Naive thymus-derived CD4-positive, alpha-beta T cell (primary cell): ENCODE measurements at regions not wholly inside any gene's neighbourhood (a gene's known extent, or its start where the extent isn't known, plus 50 kb on each side); places are given as distances from the start of the nearest gene placed in this dataset.

Experiments used
- ATAC-seq: fragments of 150-1000 bp; cut with Tn5 transposase; 2 replicates; pipeline ENCODE4 v1.10.0; 2021; ENCODE audit warnings: mild to moderate bottlenecking, moderate library complexity
- CTCF ChIA-PET: fragments of 350-600 bp; sonication (Branson Sonifier 250); formaldehyde crosslinking; loops from one replicate; lab custom pipeline; 2021; ENCODE audit warnings: antibody characterized with exemption; lab: Charles Lee
- POLR2A ChIA-PET: fragments of 350-600 bp; sonication (Branson Sonifier 250); formaldehyde crosslinking; loops from one replicate; lab custom pipeline; 2021; ENCODE audit warnings: antibody characterized with exemption, inconsistent platforms; lab: Charles Lee
- DNase-seq, 9 donors: peaks; one replicate each; pipeline versions ENCODE4 v3.0.0 to v3.0.0-alpha.2; 2020 to 2022; ENCODE audit warnings: mixed read lengths in 1 of 9
- H3K27ac ChIP-seq: one replicate; pipeline ENCODE4 v1.7.0; 2013; ENCODE audit warnings: mild to moderate bottlenecking, low read depth, low read length, moderate library complexity
- H3K27me3 ChIP-seq, 2 donors: one replicate each; pipeline ENCODE4 v1.7.0; 2013; ENCODE audit warnings: low read length in 2 of 2, mild to moderate bottlenecking in 2 of 2, moderate library complexity in 2 of 2; ENCODE audit not compliant: control insufficient read depth in 2 of 2, insufficient read depth in 2 of 2
- H3K36me3 ChIP-seq, 3 experiments: 1 replicate in 2 of 3; 2 replicates in 1 of 3; pipeline ENCODE4 v1.7.0; 2013; ENCODE audit warnings: low read length in 3 of 3, mild to moderate bottlenecking in 3 of 3, moderate library complexity in 1 of 3; ENCODE audit not compliant: insufficient read depth in 3 of 3, control insufficient read depth in 2 of 3
- H3K4me1 ChIP-seq, 2 donors: one replicate each; pipeline ENCODE4 v1.7.0; 2013; ENCODE audit warnings: low read length in 2 of 2, mild to moderate bottlenecking in 2 of 2, moderate library complexity in 1 of 2; ENCODE audit not compliant: control insufficient read depth in 2 of 2, insufficient read depth in 2 of 2
- H3K4me3 ChIP-seq: 2 replicates; pipeline ENCODE4 v1.7.0; 2013; ENCODE audit warnings: mild to moderate bottlenecking, low read length
- H3K9me3 ChIP-seq, 3 experiments: 1 replicate in 2 of 3; 2 replicates in 1 of 3; pipeline ENCODE4 v1.7.0; 2013; ENCODE audit warnings: low read length in 3 of 3; ENCODE audit not compliant: control insufficient read depth in 2 of 3
- H3K27ac Mint-ChIP-seq, 9 donors: one replicate each; pipeline ENCODE4 v1.8.0; 2020 to 2022; ENCODE audit warnings: mixed read lengths in 9 of 9, mild to moderate bottlenecking in 8 of 9, moderate library complexity in 5 of 9, inconsistent platforms in 2 of 9
- H3K27me3 Mint-ChIP-seq, 5 donors: one replicate each; pipeline ENCODE4 v1.8.0; 2021 to 2022; ENCODE audit warnings: mixed read lengths in 5 of 5, mild to moderate bottlenecking in 1 of 5
- H3K36me3 Mint-ChIP-seq, 5 donors: one replicate each; pipeline ENCODE4 v1.8.0; 2020 to 2022; ENCODE audit warnings: mixed read lengths in 5 of 5, mild to moderate bottlenecking in 3 of 5, inconsistent platforms in 1 of 5
- H3K4me1 Mint-ChIP-seq, 7 donors: one replicate each; pipeline ENCODE4 v1.8.0; 2020 to 2022; ENCODE audit warnings: mixed read lengths in 7 of 7, mild to moderate bottlenecking in 3 of 7, inconsistent platforms in 1 of 7
- H3K4me3 Mint-ChIP-seq, 10 donors: one replicate each; pipeline ENCODE4 v1.8.0; 2020 to 2022; ENCODE audit warnings: mild to moderate bottlenecking in 10 of 10, mixed read lengths in 10 of 10, moderate library complexity in 6 of 10, inconsistent platforms in 2 of 10
- H3K9me3 Mint-ChIP-seq, 11 donors: one replicate each; pipeline ENCODE4 v1.8.0; 2020 to 2022; ENCODE audit warnings: mixed read lengths in 11 of 11, mild to moderate bottlenecking in 4 of 11, inconsistent platforms in 1 of 11, moderate library complexity in 1 of 11
- intact Hi-C, 2 donors: fragments of 100-400 bp; cut with micrococcal nuclease; formaldehyde crosslinking; loops; one replicate each; pipeline ENCODE4 v1.15.1; 2023

GRCh38 chr3:168844894-168845482 lies 749.3 kb upstream of the GOLIM4 start:
- POLR2A ChIA-PET: no interaction called here

GRCh38 chr3:168844472-168844871 lies 748.7 kb upstream of the GOLIM4 start:
- H3K27me3 Mint-ChIP-seq: peaks cover 0 to 17% (median 11%) of the 10 kb centered on the region in 5 donors
- H3K4me3 ChIP-seq: no peak overlapping the region
- no peak overlapping the region for H3K4me3 Mint-ChIP-seq

More at GRCh38 chr3:168844894-168845482, 749.3 kb upstream of the GOLIM4 start:
- Histone ChIP-seq H3K9me3 (no peaks in the 10 kb centered on the region), H3K27me3 (no peaks in the 10 kb centered on the region), H3K36me3 (no peaks in the 10 kb centered on the region), H3K4me1 (no peaks in the 10 kb centered on the region), H3K27ac (no peak overlapping the region), H3K4me3 (no peak overlapping the region)
- Mint-ChIP-seq H3K4me3 (no peak overlapping the region), H3K4me1 (peaks cover 0 to 3% (median 0%) of the 10 kb centered on the region in 7 donors), H3K27me3 (peaks cover 0 to 17% (median 11%) of the 10 kb centered on the region in 5 donors), H3K36me3 (no peaks in the 10 kb centered on the region), H3K27ac (no peak overlapping the region), H3K9me3 (peaks cover 0 to 4% (median 0%) of the 10 kb centered on the region in 11 donors)
- intact Hi-C loops: no loop called here
- DNase-seq (no peak), ATAC-seq (no peak)
- CTCF ChIA-PET: no interaction called here

DNA sequence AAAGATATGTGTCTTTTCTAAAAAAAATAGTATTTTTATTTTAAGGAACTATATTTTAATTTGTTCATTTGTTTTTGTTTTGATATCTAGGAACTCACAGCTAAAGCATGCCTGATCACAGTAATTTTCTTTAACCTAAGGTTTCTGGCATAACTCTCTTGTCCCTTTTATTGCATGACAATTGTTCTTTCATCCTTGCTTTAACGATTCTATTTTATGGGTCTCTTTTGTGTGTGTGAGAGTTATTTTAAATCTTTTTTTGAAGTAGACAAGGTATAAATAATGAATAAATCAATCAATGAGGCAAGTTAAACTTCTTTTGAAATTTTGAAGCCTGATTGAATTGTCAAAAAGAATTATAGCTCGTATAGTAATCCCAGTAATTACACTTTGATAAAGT lies 747.8 kb upstream of the GOLIM4 start:
- no peak overlapping the region for H3K4me3 ChIP-seq
- H3K4me1 ChIP-seq: no peaks in the 10 kb centered on the region
- Mint-ChIP-seq H3K27me3 (peaks cover 0 to 17% (median 11%) of the 10 kb centered on the region in 5 donors), H3K36me3 (no peaks in the 10 kb centered on the region), H3K4me1 (peaks cover 0 to 3% (median 0%) of the 10 kb centered on the region in 7 donors), H3K27ac (no peak overlapping the region), H3K4me3 (no peak overlapping the region), H3K9me3 (peaks cover 0 to 4% (median 0%) of the 10 kb centered on the region in 11 donors)
- ChIA-PET CTCF (no interaction called here), POLR2A (no interaction called here)
- H3K27ac ChIP-seq: no peak overlapping the region
- intact Hi-C loops: no loop called here
- DNase-seq: no peak
- no peak for ATAC-seq
- no peaks in the 10 kb centered on the region for H3K36me3 ChIP-seq
- no peaks in the 10 kb centered on the region for H3K27me3 ChIP-seq
- H3K9me3 ChIP-seq: no peaks in the 10 kb centered on the region

More at GRCh38 chr3:168844472-168844871, 748.7 kb upstream of the GOLIM4 start:
- Mint-ChIP-seq H3K4me1 (peaks cover 0 to 3% (median 0%) of the 10 kb centered on the region in 7 donors), H3K9me3 (peaks cover 0 to 4% (median 0%) of the 10 kb centered on the region in 11 donors), H3K27ac (no peak overlapping the region), H3K36me3 (no peaks in the 10 kb centered on the region)
- no peaks in the 10 kb centered on the region for H3K9me3 ChIP-seq
- ChIA-PET POLR2A (no interaction called here), CTCF (no interaction called here)
- intact Hi-C loops: no loop called here
- no peaks in the 10 kb centered on the region for H3K27me3 ChIP-seq
- H3K4me1 ChIP-seq: no peaks in the 10 kb centered on the region
- ATAC-seq (no peak), DNase-seq (no peak)
- H3K27ac ChIP-seq: no peak overlapping the region
- no peaks in the 10 kb centered on the region for H3K36me3 ChIP-seq

GRCh38 chr3:168839653-168840052 lies 743.9 kb upstream of the GOLIM4 start:
- no peak overlapping the region for H3K27ac ChIP-seq
- H3K27ac Mint-ChIP-seq: no peak overlapping the region
- intact Hi-C loops: no loop called here
- H3K27me3 ChIP-seq: no peaks in the 10 kb centered on the region
- no peaks in the 10 kb centered on the region for H3K4me1 ChIP-seq
- ChIA-PET CTCF (no interaction called here), POLR2A (interaction anchor here (0.7 kb wide), 1 partner anchor 1353 kb away, joined by 3 read pairs; no protein-coding TSS in a partner anchor)
- no peak for DNase-seq
- H3K4me3 Mint-ChIP-seq: no peak overlapping the region
- no peaks in the 10 kb centered on the region for H3K27me3 Mint-ChIP-seq
- H3K4me3 ChIP-seq: no peak overlapping the region
- no peaks in the 10 kb centered on the region for H3K4me1 Mint-ChIP-seq
- H3K36me3 Mint-ChIP-seq: no peaks in the 10 kb centered on the region
- H3K36me3 ChIP-seq: no peaks in the 10 kb centered on the region
- no peak for ATAC-seq
- peaks cover 0 to 5% (median 0%) of the 10 kb centered on the region in 11 donors for H3K9me3 Mint-ChIP-seq
- no peaks in the 10 kb centered on the region for H3K9me3 ChIP-seq

- no peaks in the 10 kb centered on the region for H3K36me3 ChIP-seq
- H3K27me3 Mint-ChIP-seq: no peaks in the 10 kb centered on the region
- no peak overlapping the region for H3K4me3 Mint-ChIP-seq
- no peak overlapping the region for H3K4me3 ChIP-seq
- POLR2A ChIA-PET: no interaction called here
- ATAC-seq: no peak
- no peak for DNase-seq
- no peak overlapping the region for H3K27ac Mint-ChIP-seq
- H3K4me1 ChIP-seq: no peaks in the 10 kb centered on the region
- intact Hi-C loops: no loop called here
- no peaks in the 10 kb centered on the region for H3K4me1 Mint-ChIP-seq
- H3K9me3 Mint-ChIP-seq: peaks cover 0 to 5% (median 0%) of the 10 kb centered on the region in 11 donors
- no peaks in the 10 kb centered on the region for H3K36me3 Mint-ChIP-seq
- CTCF ChIA-PET: no interaction called here
- H3K27ac ChIP-seq: no peak overlapping the region
- no peaks in the 10 kb centered on the region for H3K27me3 ChIP-seq
- H3K9me3 ChIP-seq: no peaks in the 10 kb centered on the region
Measured at GRCh38 chr3:168834558-168834957, 738.8 kb upstream of the GOLIM4 start.

GRCh38 chr3:168828943-168829342 lies 733.2 kb upstream of the GOLIM4 start:
- H3K4me1 ChIP-seq: no peaks in the 10 kb centered on the region
- POLR2A ChIA-PET: no interaction called here

DNA sequence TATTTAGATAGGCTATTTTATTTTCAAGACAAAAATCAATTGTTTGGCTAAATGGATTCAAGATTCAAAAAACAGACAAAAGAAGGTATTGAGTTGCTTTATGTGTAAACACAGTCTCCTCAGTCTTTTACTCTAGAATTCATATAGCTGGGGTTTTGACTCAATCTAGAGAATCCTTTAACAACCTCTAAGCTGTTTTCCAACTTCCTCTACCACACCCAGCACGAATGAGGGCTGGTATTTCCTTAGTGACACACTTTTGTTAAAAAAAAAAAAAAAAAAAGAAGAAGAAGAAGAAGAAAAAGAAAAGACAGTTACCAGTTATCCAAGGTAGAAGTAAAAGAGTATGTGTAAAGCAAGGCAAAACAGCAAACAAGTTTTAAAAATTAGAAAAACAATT lies 732.8 kb upstream of the GOLIM4 start:
- Histone ChIP-seq H3K4me1 (no peaks in the 10 kb centered on the region), H3K36me3 (no peaks in the 10 kb centered on the region), H3K4me3 (no peak overlapping the region), H3K27ac (no peak overlapping the region), H3K9me3 (no peaks in the 10 kb centered on the region), H3K27me3 (no peaks in the 10 kb centered on the region)
- DNase-seq (no peak), ATAC-seq (no peak)
- Mint-ChIP-seq H3K9me3 (peaks cover 0 to 2% (median 0%) of the 10 kb centered on the region in 11 donors), H3K4me3 (no peak overlapping the region), H3K27me3 (no peaks in the 10 kb centered on the region), H3K36me3 (no peaks in the 10 kb centered on the region), H3K4me1 (no peaks in the 10 kb centered on the region), H3K27ac (no peak overlapping the region)
- intact Hi-C loops: no loop called here
- CTCF ChIA-PET: no interaction called here
- POLR2A ChIA-PET: no interaction called here

More at GRCh38 chr3:168828943-168829342, 733.2 kb upstream of the GOLIM4 start:
- H3K36me3 ChIP-seq: no peaks in the 10 kb centered on the region
- intact Hi-C loops: no loop called here
- Mint-ChIP-seq H3K4me1 (no peaks in the 10 kb centered on the region), H3K36me3 (no peaks in the 10 kb centered on the region), H3K9me3 (peaks cover 0 to 2% (median 0%) of the 10 kb centered on the region in 11 donors), H3K4me3 (no peak overlapping the region), H3K27ac (no peak overlapping the region), H3K27me3 (no peaks in the 10 kb centered on the region)
- no peak for DNase-seq
- CTCF ChIA-PET: no interaction called here
- no peaks in the 10 kb centered on the region for H3K27me3 ChIP-seq
- H3K9me3 ChIP-seq: no peaks in the 10 kb centered on the region
- H3K27ac ChIP-seq: no peak overlapping the region
- no peak overlapping the region for H3K4me3 ChIP-seq
- no peak for ATAC-seq
